ENCODE measurements at regions not wholly inside any gene's neighbourhood (a gene's known extent, or its start where the extent isn't known, plus 50 kb on each side); places are given as distances from the start of the nearest gene placed in this dataset.

GRCh38 chr3:17972959-17973906 lies 230.8 kb upstream of the TBC1D5 start:
- H3K4me1 ChIP-seq, result no peaks in the 10 kb centered on the region
- no peak overlapping the region for H3K27ac ChIP-seq
- H3K9me3 ChIP-seq, result no peaks in the 10 kb centered on the region
- 49% methylated on average over 10 of the region's 10 CpGs for WGBS
- H3K27me3 ChIP-seq, result no peaks in the 10 kb centered on the region
- DNase-seq (ENCODE audit: low spot score in 2 of 2), result no peak
- H3K4me3 ChIP-seq, result no peak overlapping the region
- no peaks in the 10 kb centered on the region for H3K36me3 ChIP-seq
- TF ChIP-seq POLR2A (IDR thresholded peaks at IDR 0.05) (no peak), CTCF (IDR thresholded peaks at IDR 0.05) (no peak), POLR2AphosphoS5 (IDR thresholded peaks at IDR 0.05) (no peak), EP300 (IDR thresholded peaks at IDR 0.05) (no peak)

- Histone ChIP-seq H3K27me3 (no peaks in the 10 kb centered on the region), H3K36me3 (no peaks in the 10 kb centered on the region), H3K27ac (no peak overlapping the region), H3K4me1 (no peaks in the 10 kb centered on the region), H3K9me3 (no peaks in the 10 kb centered on the region), H3K4me3 (no peak overlapping the region)
- DNase-seq (ENCODE audit: low spot score in 2 of 2), result no peak
- TF ChIP-seq CTCF (IDR thresholded peaks at IDR 0.05), result no peak
- WGBS, result 59% methylated on average over 1 of the region's 1 CpG
Observed at GRCh38 chr3:17972476-17972875, 230.0 kb upstream of the TBC1D5 start.

GRCh38 chr3:17972030-17972429 lies 229.6 kb upstream of the TBC1D5 start:
- Histone ChIP-seq H3K36me3 (no peaks in the 10 kb centered on the region), H3K27ac (no peak overlapping the region), H3K27me3 (no peaks in the 10 kb centered on the region), H3K4me1 (no peaks in the 10 kb centered on the region), H3K4me3 (no peak overlapping the region), H3K9me3 (no peaks in the 10 kb centered on the region)
- TF ChIP-seq EP300 (IDR thresholded peaks at IDR 0.05) (no peak), POLR2A (IDR thresholded peaks at IDR 0.05) (no peak), CTCF (IDR thresholded peaks at IDR 0.05) (no peak), POLR2AphosphoS5 (IDR thresholded peaks at IDR 0.05) (no peak)
- no peak for DNase-seq (ENCODE audit: low spot score in 2 of 2)
- WGBS, result 81% methylated on average over 1 of the region's 1 CpG

- Histone ChIP-seq H3K9me3 (no peaks in the 10 kb centered on the region), H3K4me3 (no peak overlapping the region), H3K27ac (no peak overlapping the region), H3K36me3 (no peaks in the 10 kb centered on the region), H3K27me3 (no peaks in the 10 kb centered on the region), H3K4me1 (no peaks in the 10 kb centered on the region)
- no peak for DNase-seq (ENCODE audit: low spot score in 2 of 2)
- 60% methylated on average over 3 of the region's 3 CpGs for WGBS
- no peak for TF ChIP-seq POLR2AphosphoS5 (IDR thresholded peaks at IDR 0.05)
- TF ChIP-seq CTCF (IDR thresholded peaks at IDR 0.05), result no peak
- no peak for TF ChIP-seq EP300 (IDR thresholded peaks at IDR 0.05)
- no peak for TF ChIP-seq POLR2A (IDR thresholded peaks at IDR 0.05)
Observed at GRCh38 chr3:17969985-17970568, 227.6 kb upstream of the TBC1D5 start.

- 97% methylated on average over 3 of the region's 3 CpGs for WGBS
- H3K4me3 ChIP-seq, result no peak overlapping the region
- no peaks in the 10 kb centered on the region for H3K36me3 ChIP-seq
- DNase-seq (ENCODE audit: low spot score in 2 of 2), result no peak
- no peaks in the 10 kb centered on the region for H3K27me3 ChIP-seq
- no peak overlapping the region for H3K27ac ChIP-seq
- H3K4me1 ChIP-seq, result no peaks in the 10 kb centered on the region
- no peaks in the 10 kb centered on the region for H3K9me3 ChIP-seq
- no peak for TF ChIP-seq POLR2AphosphoS5 (IDR thresholded peaks at IDR 0.05)
- TF ChIP-seq POLR2A (IDR thresholded peaks at IDR 0.05), result no peak
- no peak for TF ChIP-seq CTCF (IDR thresholded peaks at IDR 0.05)
- TF ChIP-seq EP300 (IDR thresholded peaks at IDR 0.05), result no peak
Observed at GRCh38 chr3:17969244-17969643, 226.8 kb upstream of the TBC1D5 start.

Measured in suprapubic skin (tissue), 4 donors.